H1 (cell line): ENCODE measurements at regions not wholly inside any gene's neighbourhood (a gene's known extent, or its start where the extent isn't known, plus 50 kb on each side); places are given as distances from the start of the nearest gene placed in this dataset.

Experiments
- CTCF ChIA-PET: fragments of 300-600 bp; sonication (Branson Sonifier 250); formaldehyde crosslinking; loops from one replicate; lab custom pipeline; 2021; ENCODE audit not compliant: partially characterized antibody; lab: Charles Lee
- POLR2A ChIA-PET: fragments of 300-600 bp; sonication (Branson Sonifier 250); formaldehyde crosslinking; loops from one replicate; lab custom pipeline; 2021; ENCODE audit warnings: inconsistent platforms; ENCODE audit not compliant: partially characterized antibody; lab: Charles Lee
- DNase-seq, 2 experiments: peaks; one replicate each; pipeline versions ENCODE4 v3.0.0 to v3.0.0-alpha.2; 2010 to 2022; ENCODE audit warnings: low spot score in 2 of 2, low read depth in 1 of 2, mixed read lengths in 1 of 2
- FAIRE-seq: peaks from 2 replicates; lab custom pipeline; 2011; peaks lifted over from hg19 to GRCh38; lab: Jason Lieb, UNC
- H2AFZ ChIP-seq: 2 replicates; pipeline ENCODE4 v1.8.1; 2012; ENCODE audit warnings: low read length, inconsistent platforms
- H2AK5ac ChIP-seq: 2 replicates; pipeline ENCODE4 v1.6.1; 2013; ENCODE audit warnings: low read depth, low read length
- H2BK120ac ChIP-seq: replicated peaks from 2 replicates; pipeline ENCODE3; 2013; ENCODE audit warnings: low read depth, low read length, inconsistent platforms
- H2BK12ac ChIP-seq: 2 replicates; pipeline ENCODE4 v1.6.1; 2013; ENCODE audit warnings: low read depth, low read length
- H2BK15ac ChIP-seq: 2 replicates; pipeline ENCODE4 v1.6.1; 2013; ENCODE audit warnings: low read length
- H2BK20ac ChIP-seq: 2 replicates; pipeline ENCODE4 v1.6.1; 2013; ENCODE audit warnings: low read length
- H2BK5ac ChIP-seq: 2 replicates; pipeline ENCODE4 v1.6.1; 2013; ENCODE audit warnings: low read depth, low read length
- H3K14ac ChIP-seq: 2 replicates; pipeline ENCODE4 v1.6.1; 2013; ENCODE audit warnings: inconsistent platforms; ENCODE audit not compliant: insufficient read length
- H3K18ac ChIP-seq: 2 replicates; pipeline ENCODE4 v1.6.1; 2013; ENCODE audit warnings: low read length; ENCODE audit errors: extremely low read depth
- H3K23ac ChIP-seq: 2 replicates; pipeline ENCODE4 v1.6.1; 2013; ENCODE audit warnings: inconsistent platforms; ENCODE audit not compliant: insufficient read length
- H3K23me2 ChIP-seq: 2 replicates; pipeline ENCODE4 v1.6.1; 2013; ENCODE audit warnings: low read depth, low read length
- H3K27ac ChIP-seq: 2 replicates; pipeline ENCODE4 v1.6.1; 2011; ENCODE audit warnings: low read depth, low read length, inconsistent platforms
- H3K27me3 ChIP-seq, 4 experiments: replicated peaks in 1 of 4; 1 replicate in 1 of 4; 2 replicates in 3 of 4; pipeline versions ENCODE4 v1.6.1 to v1.8.1; 2011 to 2013; ENCODE audit warnings: low read length in 3 of 4, mild to moderate bottlenecking in 3 of 4, inconsistent platforms in 2 of 4, mixed read lengths in 2 of 4, moderate library complexity in 1 of 4; ENCODE audit not compliant: control insufficient read depth in 3 of 4, insufficient read depth in 3 of 4; ENCODE audit errors: extremely low read depth in 1 of 4
- H3K36me3 ChIP-seq, 4 experiments: 2 replicates each; pipeline versions ENCODE4 v1.6.1 to v1.8.1; 2011 to 2013; ENCODE audit warnings: mild to moderate bottlenecking in 4 of 4, low read length in 3 of 4, moderate library complexity in 2 of 4, control low read depth in 1 of 4, inconsistent platforms in 1 of 4; ENCODE audit not compliant: insufficient read depth in 4 of 4, control insufficient read depth in 2 of 4
- H3K4ac ChIP-seq: replicated peaks from 2 replicates; pipeline ENCODE3; 2013; ENCODE audit warnings: low read length, low read depth, mixed read lengths, inconsistent platforms; ENCODE audit not compliant: insufficient read length
- H3K4me1 ChIP-seq, 4 experiments: replicated peaks in 1 of 4; 1 replicate in 1 of 4; 2 replicates in 3 of 4; pipeline versions ENCODE4 v1.6.1 to v1.8.1; 2011 to 2013; ENCODE audit warnings: low read length in 3 of 4, inconsistent platforms in 2 of 4, mixed read lengths in 1 of 4; ENCODE audit not compliant: insufficient read depth in 4 of 4, control insufficient read depth in 3 of 4
- H3K4me2 ChIP-seq, 2 experiments: 2 replicates each; pipeline versions ENCODE4 v1.6.1 to v1.8.1; 2011 to 2013; ENCODE audit warnings: low read depth in 2 of 2, low read length in 2 of 2, control low read depth in 1 of 2, inconsistent platforms in 1 of 2, mild to moderate bottlenecking in 1 of 2; ENCODE audit not compliant: insufficient read depth in 1 of 2
- H3K4me3 ChIP-seq, 4 experiments: fragments of 200-600, 300-600 bp in 1 of 4; sonication (generic), shearing (Covaris generic), sonication (Bioruptor Twin) in 1 of 4; 2 replicates each; pipeline versions ENCODE4 v1.5.1 to v1.8.1; 2011 to 2016; ENCODE audit warnings: low read length in 4 of 4, low read depth in 3 of 4, control low read depth in 2 of 4, inconsistent platforms in 2 of 4, mild to moderate bottlenecking in 2 of 4, mixed read lengths in 1 of 4, moderate library complexity in 1 of 4; ENCODE audit not compliant: insufficient read depth in 2 of 4; ENCODE audit errors: extremely low read depth in 1 of 4
- H3K56ac ChIP-seq: replicated peaks from 2 replicates; pipeline ENCODE3; 2013; ENCODE audit warnings: low read depth, mild to moderate bottlenecking, mixed read lengths, low read length, inconsistent platforms; ENCODE audit not compliant: insufficient read length
- H3K79me1 ChIP-seq: 2 replicates; pipeline ENCODE4 v1.6.1; 2013; ENCODE audit warnings: low read depth, low read length, control low read depth
- H3K79me2 ChIP-seq, 2 experiments: 2 replicates each; pipeline versions ENCODE4 v1.6.1 to v1.8.1; 2012 to 2013; ENCODE audit warnings: low read length in 2 of 2, mild to moderate bottlenecking in 2 of 2, inconsistent platforms in 1 of 2; ENCODE audit not compliant: insufficient read depth in 2 of 2, control insufficient read depth in 1 of 2
- H3K9ac ChIP-seq, 4 experiments: replicated peaks in 1 of 4; 1 replicate in 1 of 4; 2 replicates in 3 of 4; pipeline versions ENCODE4 v1.6.1 to v1.8.1; 2011 to 2013; ENCODE audit warnings: low read depth in 3 of 4, low read length in 3 of 4, control low read depth in 2 of 4, mild to moderate bottlenecking in 2 of 4, moderate library complexity in 2 of 4, inconsistent platforms in 1 of 4; ENCODE audit errors: extremely low read depth in 1 of 4
- H3K9me3 ChIP-seq, 2 experiments: 2 replicates each; pipeline versions ENCODE4 v1.6.1 to v1.8.1; 2012 to 2013; ENCODE audit warnings: mild to moderate bottlenecking in 2 of 2, moderate library complexity in 2 of 2, control low read depth in 1 of 2, inconsistent platforms in 1 of 2, low read depth in 1 of 2, low read length in 1 of 2, mixed read lengths in 1 of 2; ENCODE audit not compliant: insufficient read depth in 2 of 2
- H4K20me1 ChIP-seq, 2 experiments: replicated peaks in 1 of 2; 2 replicates each; pipeline versions ENCODE3 to v1.8.1; 2011 to 2013; ENCODE audit warnings: inconsistent platforms in 2 of 2, low read length in 2 of 2, mild to moderate bottlenecking in 1 of 2; ENCODE audit not compliant: insufficient read depth in 2 of 2, control insufficient read depth in 1 of 2
- H4K5ac ChIP-seq: 2 replicates; pipeline ENCODE4 v1.6.1; 2013; ENCODE audit warnings: low read length, low read depth, mixed read lengths, inconsistent platforms; ENCODE audit not compliant: insufficient read length
- H4K8ac ChIP-seq: 2 replicates; pipeline ENCODE4 v1.8.0; 2013; ENCODE audit warnings: mild to moderate bottlenecking, moderate library complexity, low read length, inconsistent platforms; ENCODE audit not compliant: insufficient read depth; ENCODE audit errors: extremely low read depth
- H4K91ac ChIP-seq: replicated peaks from 2 replicates; pipeline ENCODE3; 2013; ENCODE audit warnings: low read length, mixed read lengths, inconsistent platforms; ENCODE audit not compliant: insufficient read length
- BRCA1 ChIP-seq: IDR thresholded peaks from 2 replicates; pipeline ENCODE4 v1.6.1; 2012; ENCODE audit warnings: low read depth, low read length, improper control_type of control experiment
- PHF8 ChIP-seq: fragments of 200-600 bp; sonication (generic); conservative IDR thresholded peaks from 2 replicates; pipeline ENCODE4 v1.7.1; 2012; ENCODE audit warnings: low read depth, mild to moderate bottlenecking, inconsistent platforms, low read length, moderate library complexity
- POLR2AphosphoS5 ChIP-seq: IDR thresholded peaks from 2 replicates; pipeline ENCODE4 v1.6.1; 2011; ENCODE audit warnings: low read depth, low read length
- SAP30 ChIP-seq: fragments of 300-600 bp; sonication (generic); IDR thresholded peaks from 2 replicates; pipeline ENCODE4 v1.7.1; 2012; ENCODE audit warnings: low read length, moderate library complexity, mild to moderate bottlenecking, inconsistent platforms; ENCODE audit not compliant: insufficient read depth, insufficient replicate concordance
- SP1 ChIP-seq: IDR thresholded peaks from 2 replicates; pipeline ENCODE4 v1.6.1; 2011; ENCODE audit warnings: low read depth, low read length
- TAF7 ChIP-seq: optimal IDR thresholded peaks from 2 replicates; pipeline ENCODE3; 2011; ENCODE audit warnings: low read depth, mild to moderate bottlenecking, inconsistent platforms, low read length, moderate library complexity, borderline replicate concordance
- TBP ChIP-seq: IDR thresholded peaks from 2 replicates; pipeline ENCODE4 v1.6.1; 2011; ENCODE audit warnings: low read depth, low read length, improper control_type of control experiment
- WGBS, 2 experiments: shearing (Covaris generic) in 1 of 2; methylation state at CpG; one replicate each; pipeline versions ENCODE4 v1.1.6 to v1.1.7; 2013 to 2015; ENCODE audit warnings: low lambda C conversion rate in 2 of 2, mixed read lengths in 2 of 2, inconsistent platforms in 1 of 2, low coverage in 1 of 2, missing lambda C conversion rate in 1 of 2; ENCODE audit not compliant: insufficient replicate concordance in 2 of 2, insufficient coverage in 1 of 2, insufficient read length in 1 of 2; ENCODE audit errors: extremely low coverage in 1 of 2, missing lambda C conversion rate in 1 of 2; 5-methylcytosine and 5-hydroxymethylcytosine counted together

GRCh38 chr4:54902976-54903375 is 222.4 kb downstream of the KDR start:
- H3K27ac ChIP-seq = no peak overlapping the region
- TF ChIP-seq TAF7 (no peak), SP1 (no peak), SAP30 (no peak), TBP (no peak), PHF8 (no peak), POLR2AphosphoS5 (no peak), BRCA1 (no peak)
- TF ChIP-seq, all 59 proteins: peak for 0
- H2BK20ac ChIP-seq = no peak overlapping the region
- H3K79me2 ChIP-seq = no peaks in the 10 kb centered on the region
- H3K4me3 ChIP-seq = no peak overlapping the region
- H3K14ac ChIP-seq = no peak overlapping the region
- H2AFZ ChIP-seq = no peak overlapping the region
- H3K4me2 ChIP-seq = no peak overlapping the region
- no peak overlapping the region for H3K9ac ChIP-seq
- no peak overlapping the region for H2AK5ac ChIP-seq
- H3K27me3 ChIP-seq = no peaks in the 10 kb centered on the region
- WGBS, 2 experiments = 87% methylated on average over 3 of the region's 3 CpGs; no CpG with 5 or more reads in 1 of the 2 experiments
- no peaks in the 10 kb centered on the region for H3K79me1 ChIP-seq
- no peak overlapping the region for H3K18ac ChIP-seq
- POLR2A ChIA-PET = no interaction called here
- H4K8ac ChIP-seq = no peak overlapping the region
- no peak overlapping the region for H4K91ac ChIP-seq
- no peak overlapping the region for H3K4ac ChIP-seq
- CTCF ChIA-PET = no interaction called here
- H2BK15ac ChIP-seq = no peak overlapping the region
- H4K5ac ChIP-seq = no peak overlapping the region
- peaks cover 0 to 6% of the 10 kb centered on the region in 2 experiments; a peak in 1 of 4 replicates for H3K9me3 ChIP-seq
- H3K23ac ChIP-seq = no peak overlapping the region
- H3K56ac ChIP-seq = no peak overlapping the region
- no peak for FAIRE-seq
- no peaks in the 10 kb centered on the region for H3K4me1 ChIP-seq
- H2BK12ac ChIP-seq = no peak overlapping the region
- H3K36me3 ChIP-seq = no peaks in the 10 kb centered on the region
- no peak overlapping the region for H2BK120ac ChIP-seq
- no peak overlapping the region for H2BK5ac ChIP-seq
- no peaks in the 10 kb centered on the region for H4K20me1 ChIP-seq
- no peaks in the 10 kb centered on the region for H3K23me2 ChIP-seq
- no peak for DNase-seq
